Inferior parietal cortex (tissue), 1 donor: ENCODE measurements at regions not wholly inside any gene's neighbourhood (a gene's known extent, or its start where the extent isn't known, plus 50 kb on each side); places are given as distances from the start of the nearest gene placed in this dataset.
"Not testable (repeated sequence)": the region's sequence is repeated elsewhere in the genome, so short reads cannot be mapped to it uniquely, and the experiment has no call there.

Source experiments
- DNase-seq: peaks from one replicate; pipeline ENCODE4 v3.0.0-alpha.2; 2016; ENCODE audit errors: extremely low spot score

- DNase-seq, result no peak
Observed at GRCh38 chr22:26968859-26969523, 311.6 kb downstream of the MIAT start.

GRCh38 chr22:26970809-26971394 is 313.5 kb downstream of the MIAT start:
- no peak for DNase-seq

GRCh38 chr22:26972286-26972685 is 314.9 kb downstream of the MIAT start:
- no peak for DNase-seq

- not testable (repeated sequence) for DNase-seq
Observed at GRCh38 chr22:26972915-26973314, 315.5 kb downstream of the MIAT start.

GRCh38 chr22:26974034-26974433 is 316.6 kb downstream of the MIAT start:
- no peak for DNase-seq

- DNase-seq, result no peak
Observed at GRCh38 chr22:26974914-26975803, 317.8 kb downstream of the MIAT start.

DNA sequence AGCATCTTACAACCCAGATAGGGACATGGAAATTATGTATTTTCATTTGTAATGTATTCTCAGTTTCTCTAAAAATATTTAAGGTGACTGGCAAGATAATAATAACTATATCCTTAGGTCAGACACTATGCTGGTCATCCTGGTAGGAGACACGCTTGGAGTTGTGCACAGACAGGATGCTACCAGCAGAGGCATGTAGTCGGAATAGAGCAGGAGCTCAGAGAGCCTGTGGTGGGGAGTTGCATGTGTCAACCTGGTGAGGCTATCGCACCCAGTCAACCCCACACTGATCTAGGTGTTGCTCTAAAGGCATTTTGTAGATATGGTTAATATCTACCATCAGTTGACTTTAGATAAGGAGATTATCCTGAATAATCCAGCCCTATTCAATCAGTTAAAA is 318.5 kb downstream of the MIAT start:
- DNase-seq, result no peak

GRCh38 chr22:26977741-26978376 is 320.5 kb downstream of the MIAT start:
- no peak for DNase-seq

- DNase-seq, result no peak
Observed at GRCh38 chr22:26979294-26979693, 321.9 kb downstream of the MIAT start.

DNA sequence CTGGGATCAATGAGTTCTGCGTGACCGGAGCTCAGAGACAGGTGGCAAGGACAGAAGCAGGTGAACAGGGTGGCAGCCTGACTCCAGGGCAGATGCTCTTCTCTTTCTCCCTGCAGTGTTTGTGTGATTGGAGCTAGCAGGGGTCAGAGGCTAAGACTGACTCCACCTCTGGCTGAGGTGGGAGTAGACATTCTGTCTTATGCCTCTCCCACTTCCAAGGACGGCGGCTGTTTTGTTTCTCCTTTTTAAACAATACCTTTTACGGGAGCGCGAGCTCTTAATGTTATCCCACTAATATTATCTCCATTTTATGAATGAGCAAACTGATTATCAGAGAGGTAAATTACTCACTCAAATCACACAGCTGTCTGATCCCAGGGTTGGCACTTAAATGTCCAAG is 323.7 kb downstream of the MIAT start:
- no peak for DNase-seq

GRCh38 chr22:26981541-26981940 is 324.2 kb downstream of the MIAT start:
- no peak for DNase-seq

DNA sequence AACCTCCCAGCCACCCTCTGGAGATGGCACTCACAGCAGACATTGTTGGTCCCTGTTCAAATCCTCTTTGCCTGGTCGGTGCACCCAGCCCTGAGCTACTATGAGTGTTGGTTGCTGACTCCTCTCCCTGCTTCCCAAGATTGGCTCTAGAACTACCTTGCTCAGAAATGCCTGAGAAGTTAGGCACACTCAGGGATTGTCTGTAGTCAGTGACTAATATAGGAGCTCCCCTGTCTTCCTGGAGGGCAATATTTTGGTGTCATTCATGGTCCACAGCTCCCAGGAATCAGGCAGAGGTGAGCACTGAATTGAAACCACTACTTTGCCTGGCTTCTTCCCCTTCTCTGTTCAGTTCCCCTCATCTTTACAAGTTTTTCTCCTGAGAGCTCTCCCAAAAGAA is 325.9 kb downstream of the MIAT start:
- DNase-seq, result no peak

DNA sequence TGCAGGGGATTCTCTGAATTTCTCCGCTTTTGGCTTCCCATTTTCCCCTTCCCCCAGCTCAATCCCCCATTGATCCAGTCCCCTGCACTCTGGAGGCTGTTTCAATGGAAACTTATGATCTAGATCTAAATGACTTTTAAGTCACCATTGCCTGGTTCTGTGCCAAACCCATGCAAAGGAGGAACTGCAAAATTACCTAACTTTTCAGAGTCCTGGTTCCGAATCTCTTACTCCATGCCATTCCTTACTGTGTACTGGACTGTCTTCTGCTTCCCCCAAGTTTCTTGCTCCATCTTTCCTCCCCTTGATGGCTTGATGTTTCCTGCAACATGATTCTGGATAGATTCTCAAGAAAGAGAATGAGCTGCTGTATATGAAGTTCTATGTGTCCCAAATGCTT is 327.8 kb downstream of the MIAT start:
- no peak for DNase-seq

GRCh38 chr22:26985931-26986782 is 328.8 kb downstream of the MIAT start:
- DNase-seq, result no peak

DNA sequence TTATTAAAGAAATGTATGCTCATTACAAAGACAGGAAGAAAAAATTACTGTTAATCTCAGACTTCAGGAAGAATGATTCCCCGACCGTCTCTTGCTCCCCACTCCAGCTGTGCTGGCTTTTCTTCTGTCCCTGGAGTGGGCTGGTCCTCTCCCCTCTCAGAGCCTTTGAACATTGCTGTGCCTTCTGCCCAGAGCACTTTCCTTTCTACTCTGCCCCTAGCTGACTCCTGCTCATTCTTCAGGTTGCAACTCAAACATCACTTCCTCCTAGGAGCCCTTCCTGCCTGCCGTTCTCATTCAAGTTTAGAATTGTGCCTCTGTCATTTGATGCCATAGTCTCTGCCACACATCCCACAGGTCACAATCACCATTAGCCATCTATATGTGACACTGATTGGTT is 329.5 kb downstream of the MIAT start:
- no peak for DNase-seq

GRCh38 chr22:26990503-26991189 is 333.3 kb downstream of the MIAT start:
- no peak for DNase-seq

DNA sequence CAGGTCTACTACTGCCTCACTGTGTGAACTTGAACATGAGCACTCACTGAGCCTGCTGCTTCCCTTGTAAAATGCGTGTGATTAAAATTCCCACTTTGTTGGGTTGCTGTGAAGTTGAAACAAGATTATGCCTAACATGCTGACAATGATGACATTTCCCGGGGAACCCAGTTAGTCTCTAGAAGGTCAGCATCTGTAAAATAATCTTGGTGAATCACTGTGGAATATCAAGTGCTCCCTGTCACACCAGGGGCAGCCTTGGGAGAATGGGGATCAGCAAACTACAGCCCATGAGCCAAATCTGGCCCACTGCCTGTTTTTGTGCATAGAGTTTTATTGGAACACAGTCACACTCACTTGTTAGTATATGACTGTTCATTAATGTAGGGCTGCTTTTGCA is 335.2 kb downstream of the MIAT start:
- no peak for DNase-seq

- no peak for DNase-seq
Observed at GRCh38 chr22:26993886-26994285, 336.5 kb downstream of the MIAT start.

DNA sequence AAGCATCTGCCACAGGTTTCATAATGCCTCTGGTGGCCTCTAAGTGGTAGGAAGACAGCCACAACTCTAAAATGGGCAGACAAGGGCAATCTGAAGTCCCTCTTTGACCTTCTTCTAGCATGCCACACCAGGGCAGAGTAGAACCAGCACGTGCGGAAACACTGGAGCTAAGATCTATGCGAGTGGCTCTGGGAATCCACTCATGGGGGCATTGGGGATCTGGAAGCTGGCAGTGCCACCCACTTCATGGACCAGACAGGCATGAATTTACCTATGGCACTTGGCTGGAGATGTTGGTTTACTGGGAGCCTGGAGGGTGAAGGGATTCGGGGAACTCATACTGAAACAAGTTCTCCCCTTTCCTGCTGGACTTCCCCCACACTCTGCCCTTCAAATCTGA is 337.4 kb downstream of the MIAT start:
- no peak for DNase-seq

GRCh38 chr22:26995235-26995634 is 337.8 kb downstream of the MIAT start:
- no peak for DNase-seq

DNA sequence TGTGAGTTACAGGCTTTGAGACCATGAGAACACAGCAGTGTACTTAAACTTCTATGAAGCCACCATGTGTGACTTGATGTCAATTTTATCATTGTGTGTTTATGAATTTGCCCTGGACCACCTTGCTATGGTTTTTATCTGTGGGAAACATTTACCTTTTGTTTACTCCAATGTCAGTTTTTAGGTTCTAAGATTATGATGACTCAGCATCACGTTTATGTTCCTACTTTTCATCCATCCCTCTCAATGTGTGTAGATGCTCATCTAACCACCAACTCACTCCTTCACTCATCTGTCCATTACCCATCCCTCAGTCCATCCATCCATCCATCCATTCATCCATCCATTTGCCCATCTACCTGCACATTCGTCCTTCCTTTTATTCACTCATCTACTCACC is 338.8 kb downstream of the MIAT start:
- no peak for DNase-seq
